ENCODE measurements at regions not wholly inside any gene's neighbourhood (a gene's known extent, or its start where the extent isn't known, plus 50 kb on each side); places are given as distances from the start of the nearest gene placed in this dataset.

DNA sequence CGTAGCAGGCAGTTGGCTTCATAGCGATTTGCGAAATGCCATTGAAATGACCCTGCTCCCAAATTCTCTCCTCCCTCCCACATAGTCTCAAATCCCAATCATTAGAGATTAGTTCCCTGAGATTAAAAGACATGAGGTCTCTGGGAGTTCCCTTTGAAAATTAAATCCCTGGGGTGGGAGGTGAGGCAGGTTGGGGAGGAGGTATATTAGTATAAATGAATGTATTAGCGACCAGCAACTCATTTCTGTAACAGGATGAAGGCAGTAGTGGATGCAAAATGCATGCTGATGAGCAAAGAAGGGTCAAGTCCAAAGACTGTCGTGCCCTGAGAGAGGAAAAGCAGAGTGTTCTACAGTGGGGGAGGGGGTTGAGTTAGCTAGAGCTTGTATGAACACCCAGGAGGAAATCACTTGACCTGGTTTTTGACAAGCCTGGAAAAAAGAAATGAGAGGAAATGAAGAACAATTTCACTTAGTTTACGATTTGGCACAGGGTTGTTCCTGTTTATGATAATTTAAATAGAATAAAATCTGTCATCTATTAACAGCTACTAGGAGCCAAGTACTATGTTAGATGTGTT, 79.6 kb upstream of the MTPN start:
- no peak for DNase-seq

DNA sequence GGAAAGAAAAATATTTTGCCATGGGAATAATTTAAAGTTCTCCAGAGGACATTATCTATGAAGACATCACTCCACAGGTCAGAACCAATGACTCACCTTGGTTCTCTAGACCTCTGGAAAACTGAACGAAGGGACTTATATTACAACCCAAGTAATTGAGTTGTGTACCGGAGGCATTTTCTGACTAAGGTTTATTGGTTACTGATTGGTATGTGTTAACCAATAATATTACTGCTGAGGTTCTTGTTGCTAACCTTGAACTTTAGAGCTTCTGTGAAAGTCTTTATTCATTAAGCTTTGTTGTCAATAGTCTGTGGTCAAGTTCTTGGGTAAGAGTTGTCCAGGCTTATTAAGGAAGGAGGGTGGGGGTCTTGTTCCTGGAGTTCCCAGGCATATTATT, 78.1 kb upstream of the MTPN start:
- DNase-seq, result no peak

- no peak for DNase-seq
Measured at GRCh38 chr7:136053689-136054485, 76.7 kb upstream of the MTPN start.

GRCh38 chr7:136051203-136051928, 74.2 kb upstream of the MTPN start:
- DNase-seq, result no peak

- DNase-seq, result peak; percentile 40
Measured at GRCh38 chr7:136050462-136050847, 73.3 kb upstream of the MTPN start.

- no peak for DNase-seq
Measured at GRCh38 chr7:136049818-136050461, 72.8 kb upstream of the MTPN start.

GRCh38 chr7:136049117-136049516, 72.0 kb upstream of the MTPN start:
- no peak for DNase-seq

- DNase-seq, result no peak
Measured at GRCh38 chr7:136046548-136046947, 69.4 kb upstream of the MTPN start.

DNA sequence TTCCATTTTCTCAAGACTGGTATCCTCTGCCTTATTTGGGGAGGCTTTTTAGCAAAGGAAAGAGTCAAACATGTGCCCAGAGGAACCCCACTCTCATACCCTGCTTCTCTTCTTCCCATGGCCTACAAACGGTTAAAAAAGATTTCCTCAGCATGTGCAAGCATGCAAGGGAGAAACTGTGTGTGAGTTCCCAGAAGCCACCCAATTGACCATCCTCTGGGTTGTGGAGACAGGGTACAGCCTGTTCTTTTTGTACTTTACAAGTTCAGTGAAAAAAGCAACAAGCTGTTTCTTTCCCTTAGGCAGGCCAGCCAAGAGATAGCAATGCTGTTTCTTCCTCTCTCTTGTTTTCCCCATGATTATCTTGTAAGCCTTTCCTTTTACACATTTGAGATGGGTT, 68.8 kb upstream of the MTPN start:
- no peak for DNase-seq

DNA sequence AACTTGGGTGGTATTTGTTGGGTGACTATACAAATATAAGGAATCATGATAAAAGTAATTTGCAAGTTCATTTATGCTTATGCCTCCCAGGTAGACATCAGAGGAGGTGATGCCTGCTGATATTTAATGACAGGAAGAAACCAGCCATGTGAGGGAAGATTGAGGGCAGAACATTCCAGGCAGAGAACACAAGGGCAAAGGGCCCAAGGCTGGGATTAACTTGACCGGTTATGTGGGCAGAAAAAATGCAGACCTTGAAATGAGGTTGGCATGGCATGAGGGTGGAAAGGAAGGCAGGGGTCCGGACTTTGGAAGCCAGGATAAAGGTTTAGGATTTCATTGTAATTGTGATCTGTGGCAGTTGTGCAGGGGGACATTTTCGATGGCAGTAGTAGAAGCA, 68.0 kb upstream of the MTPN start:
- no peak for DNase-seq

DNA sequence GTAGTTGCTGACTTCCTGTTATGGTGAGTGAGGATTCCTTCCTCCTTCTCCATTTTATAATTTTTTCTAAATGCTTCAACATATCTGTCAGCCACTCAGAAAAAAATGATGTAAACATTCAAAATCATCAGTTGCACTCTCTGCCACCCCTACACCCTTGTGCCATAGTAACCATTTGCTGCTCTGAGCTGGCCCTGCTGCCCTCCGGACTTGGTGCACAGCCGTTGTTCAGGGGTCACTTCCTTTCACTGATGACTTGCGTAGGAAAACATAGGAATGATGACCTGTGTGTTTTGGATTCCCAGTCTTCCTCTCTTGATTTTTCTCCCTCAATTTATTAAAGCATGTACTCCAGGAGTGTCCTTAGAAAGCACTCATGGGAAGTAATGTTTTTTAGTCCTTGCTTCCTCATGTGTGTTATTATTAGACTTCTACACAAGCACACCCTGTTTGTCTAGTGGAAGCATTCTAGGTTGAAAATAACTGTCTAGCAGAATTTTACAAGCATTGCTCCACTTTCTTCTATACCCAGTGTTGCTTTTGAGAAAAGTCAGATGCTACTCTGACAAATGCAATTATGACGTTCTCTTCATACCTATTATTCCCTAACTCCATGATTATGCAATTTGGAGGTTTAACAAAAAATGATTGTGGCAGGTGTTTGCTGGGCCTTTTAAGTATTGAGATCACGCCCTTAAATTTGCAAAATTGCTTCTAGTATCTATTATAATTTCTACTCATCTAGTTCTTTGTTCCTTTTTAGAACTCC, 62.6 kb upstream of the MTPN start:
- peak; percentile 11 for DNase-seq

DNA sequence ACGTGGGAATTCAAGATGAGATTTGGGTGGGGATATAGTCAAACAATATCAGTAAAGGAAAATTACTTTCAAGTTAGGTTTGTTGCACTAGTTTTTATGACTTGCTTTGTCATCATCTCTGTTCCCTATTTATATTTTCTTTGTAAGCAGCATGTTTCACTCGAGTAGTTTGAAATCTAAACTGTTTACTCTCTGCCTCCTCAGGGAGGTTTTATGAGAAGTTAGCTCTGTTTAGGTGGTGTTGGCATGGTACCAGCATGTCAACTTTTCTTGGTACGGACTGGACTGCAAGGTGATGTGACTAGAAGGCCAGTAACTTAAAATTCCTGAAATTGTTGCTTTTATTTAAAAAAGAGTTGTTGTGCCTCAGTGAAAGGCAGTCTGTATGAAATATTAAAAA, 59.2 kb upstream of the MTPN start:
- no peak for DNase-seq

GRCh38 chr7:136034132-136034531, 57.0 kb upstream of the MTPN start:
- no peak for DNase-seq

DNA sequence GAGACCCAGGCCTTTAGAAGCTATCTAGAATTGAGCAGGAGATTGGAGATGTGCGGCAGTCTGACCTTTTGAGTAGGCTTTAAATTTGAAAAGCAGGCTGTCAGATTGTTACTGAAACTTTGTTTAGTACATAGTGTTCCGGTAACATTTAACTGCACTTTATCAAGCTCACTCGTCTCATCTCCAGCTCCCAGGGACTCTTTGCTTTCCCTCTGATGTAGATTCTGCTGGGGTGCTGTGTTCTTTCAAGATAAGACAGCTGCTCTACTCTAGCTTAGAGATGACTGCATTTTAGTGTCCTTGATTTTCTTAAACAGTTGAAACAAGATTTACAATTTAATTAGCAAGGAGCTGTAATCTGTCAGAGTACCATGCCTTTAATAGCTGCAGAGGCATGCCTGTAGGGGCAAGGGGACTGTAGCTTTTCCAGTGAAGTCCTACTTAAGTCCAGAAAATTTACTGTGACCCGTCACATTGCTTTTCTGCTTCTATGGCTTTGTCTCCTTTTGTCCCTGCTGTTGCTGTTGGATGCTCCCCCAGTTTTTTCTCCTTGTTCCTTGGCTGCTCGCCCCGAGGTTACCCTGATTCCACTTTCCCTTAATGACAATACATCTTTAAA, 56.4 kb upstream of the MTPN start:
- DNase-seq, result no peak

DNA sequence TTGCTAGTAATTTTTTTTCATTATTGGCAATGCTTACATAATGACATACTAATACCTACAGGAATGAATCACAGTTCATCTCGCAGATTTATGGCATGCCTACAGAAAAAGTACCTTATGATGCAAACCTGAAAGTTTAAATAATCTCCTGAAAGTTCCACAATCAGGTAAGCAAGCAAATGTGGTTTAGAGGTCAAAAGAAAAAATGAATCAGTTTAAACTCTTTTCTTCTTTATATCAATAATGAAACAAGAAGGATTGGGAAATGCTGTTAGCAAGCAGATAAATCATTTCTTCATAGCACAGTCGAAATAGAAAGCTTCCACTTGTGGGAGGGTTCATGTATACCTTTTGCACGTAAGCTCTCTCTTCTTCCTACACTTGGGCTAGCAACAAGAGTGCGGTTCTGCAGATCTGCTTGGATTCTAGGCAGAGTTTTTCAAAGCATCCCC, 53.7 kb upstream of the MTPN start:
- DNase-seq, result no peak

DNA sequence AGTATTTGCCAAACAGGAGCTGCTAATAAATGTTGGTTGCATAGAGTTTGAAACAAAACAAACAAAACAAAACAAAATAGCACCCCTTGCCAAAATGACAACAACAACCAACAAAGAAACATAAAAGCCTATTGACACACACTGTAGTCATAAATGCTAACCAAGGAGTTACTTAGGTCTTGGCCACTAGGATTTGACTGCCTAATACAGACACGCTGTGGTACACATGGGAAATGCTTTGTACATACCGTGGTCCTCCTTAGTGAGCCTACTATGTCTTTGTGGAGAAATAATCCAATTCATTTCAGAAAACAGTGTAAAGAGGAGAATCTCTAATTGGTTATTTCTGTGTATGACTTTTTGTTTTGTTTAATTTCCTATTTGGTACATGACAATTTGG, 53.2 kb upstream of the MTPN start:
- no peak for DNase-seq

GRCh38 chr7:136027160-136027559, 50.0 kb upstream of the MTPN start:
- no peak for DNase-seq

All from kidney glomerular epithelial cell (primary cell).